ENCODE measurements at regions not wholly inside any gene's neighbourhood (a gene's known extent, or its start where the extent isn't known, plus 50 kb on each side); places are given as distances from the start of the nearest gene placed in this dataset.
"Not testable (repeated sequence)": the region's sequence is repeated elsewhere in the genome, so short reads cannot be mapped to it uniquely, and the experiment has no call there.

GRCh38 chr10:125605167-125605566 is 77.8 kb downstream of the TEX36 start:
- ATAC-seq (ENCODE audit: poor library complexity) (no peak), DNase-seq (no peak)
- intact Hi-C loops (cut with DNase I), result no loop called here

DNA sequence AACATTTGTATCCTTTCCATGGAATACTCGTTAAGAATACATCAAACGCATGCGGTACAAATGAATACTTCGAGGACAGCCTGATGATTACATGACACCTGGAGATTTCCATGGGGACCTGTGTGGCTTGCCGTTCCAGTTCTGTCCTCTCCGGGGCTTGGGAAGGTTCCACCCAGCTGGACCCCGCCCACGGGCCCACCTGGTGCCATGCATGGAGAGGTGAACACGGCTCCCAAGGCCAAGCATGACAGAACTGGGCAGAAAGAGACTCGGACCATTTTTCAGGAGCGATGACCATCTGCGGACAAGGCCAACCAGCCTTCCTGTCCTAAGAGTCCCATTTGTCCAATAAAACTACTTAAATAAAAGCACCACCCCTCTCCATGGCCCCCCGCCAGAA is 80.1 kb downstream of the TEX36 start:
- intact Hi-C loops (cut with DNase I), result no loop called here
- DNase-seq (no peak), ATAC-seq (ENCODE audit: poor library complexity) (no peak)

DNA sequence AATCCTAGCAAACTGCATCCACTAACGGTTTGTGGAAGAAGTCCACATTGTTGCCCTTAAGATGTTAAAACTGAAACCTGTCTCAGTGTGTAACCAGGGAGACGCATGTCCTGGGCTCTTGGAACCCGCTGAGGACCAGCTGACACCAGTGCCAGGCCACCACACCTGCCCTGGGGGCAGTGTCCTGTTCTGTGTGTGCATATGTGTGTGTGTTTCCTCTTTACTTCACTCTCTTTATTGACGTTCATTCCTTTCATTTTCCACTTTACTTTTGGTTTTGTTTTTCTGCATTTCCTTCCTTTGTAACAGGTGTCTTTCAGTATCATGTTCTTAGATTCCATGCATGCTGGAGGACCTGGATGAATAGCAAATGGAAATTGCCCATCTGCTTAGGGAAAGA is 83.8 kb downstream of the TEX36 start:
- intact Hi-C loops (cut with DNase I), result no loop called here
- no peak for DNase-seq
- no peak for ATAC-seq (ENCODE audit: poor library complexity)

DNA sequence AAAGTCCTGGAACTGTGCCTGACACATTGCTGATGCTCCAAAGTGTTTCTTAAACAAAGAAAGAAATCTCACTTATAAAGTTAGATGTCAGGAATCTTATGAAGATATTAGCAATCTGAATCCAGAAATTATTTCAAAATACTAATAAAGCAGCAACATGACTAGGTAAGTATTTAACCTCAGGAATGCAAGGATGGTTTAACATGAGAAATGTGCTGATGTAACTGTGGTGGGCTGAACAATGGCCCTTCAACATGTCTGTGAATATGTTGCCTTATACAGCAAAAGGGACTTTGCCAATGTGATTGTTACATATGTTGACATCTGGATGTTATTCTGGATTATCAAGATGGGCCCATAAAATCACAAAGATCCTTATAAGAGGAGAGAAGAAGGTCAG is 87.1 kb downstream of the TEX36 start:
- intact Hi-C loops (cut with DNase I), result no loop called here
- no peak for ATAC-seq (ENCODE audit: poor library complexity)
- no peak for DNase-seq

DNA sequence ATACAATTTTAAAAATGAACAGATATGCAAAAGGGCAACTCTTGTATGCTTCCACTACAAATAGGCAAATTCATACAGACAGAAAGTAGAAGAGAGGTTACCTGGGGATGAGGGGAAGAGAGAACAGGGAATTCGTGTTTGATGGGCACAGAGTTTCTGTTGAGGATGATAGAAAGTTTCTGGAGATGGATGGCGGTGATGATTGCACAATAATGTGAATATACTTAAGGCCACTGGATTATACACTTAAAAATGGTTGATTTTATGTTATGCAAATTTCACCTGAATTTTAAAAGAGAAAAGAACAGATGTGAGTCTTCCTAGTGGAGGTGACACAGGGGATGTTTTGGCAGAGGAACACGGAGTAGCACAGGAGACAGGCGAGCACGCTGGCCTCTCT is 89.3 kb downstream of the TEX36 start:
- ATAC-seq (ENCODE audit: poor library complexity) (no peak), DNase-seq (no peak)
- intact Hi-C loops (cut with DNase I), result no loop called here

DNA sequence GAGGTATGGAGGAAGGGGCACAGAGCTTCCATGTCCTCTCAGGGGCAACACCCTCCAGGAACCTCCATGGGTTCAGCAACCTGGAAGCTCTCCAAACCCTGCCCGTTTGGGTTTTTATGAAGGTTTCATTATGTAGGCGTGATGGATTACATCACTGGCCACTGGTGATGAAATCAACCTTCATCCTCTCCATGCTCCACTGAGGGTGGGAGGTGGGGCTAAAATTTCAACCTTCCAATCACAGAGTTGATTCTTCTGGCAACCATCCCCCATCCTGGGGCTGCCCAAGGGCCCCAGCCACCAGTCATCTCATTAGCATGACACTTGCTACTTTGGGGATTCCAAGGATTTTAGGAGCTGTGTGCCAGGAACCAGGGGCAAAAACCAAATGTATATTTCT is 90.1 kb downstream of the TEX36 start:
- DNase-seq (no peak), ATAC-seq (ENCODE audit: poor library complexity) (no peak)
- intact Hi-C loops (cut with DNase I), result no loop called here

GRCh38 chr10:125591886-125592285 is 91.1 kb downstream of the TEX36 start:
- DNase-seq, result no peak
- ATAC-seq (ENCODE audit: poor library complexity), result no peak
- intact Hi-C loops (cut with DNase I), result no loop called here

DNA sequence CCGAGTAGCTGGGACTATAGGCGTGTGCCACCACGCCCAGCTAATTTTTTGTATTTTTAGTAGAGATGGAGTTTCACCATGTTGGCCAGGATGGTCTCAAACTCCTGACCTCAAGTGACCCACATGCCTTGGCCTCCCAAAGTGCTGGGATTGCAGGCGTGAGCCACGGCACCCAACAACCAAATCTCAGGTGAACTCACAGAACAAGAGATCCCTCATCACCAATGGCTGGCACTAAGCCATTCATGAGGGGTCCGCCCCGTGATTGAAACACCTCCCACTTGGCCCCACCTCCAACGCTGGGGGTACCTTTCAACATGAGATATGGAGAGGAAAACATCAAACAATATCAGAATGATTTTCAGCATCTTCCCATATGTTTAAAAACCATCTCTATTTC is 94.2 kb downstream of the TEX36 start:
- intact Hi-C loops (cut with DNase I); ATAC-seq (ENCODE audit: poor library complexity); DNase-seq: not testable (repeated sequence)

DNA sequence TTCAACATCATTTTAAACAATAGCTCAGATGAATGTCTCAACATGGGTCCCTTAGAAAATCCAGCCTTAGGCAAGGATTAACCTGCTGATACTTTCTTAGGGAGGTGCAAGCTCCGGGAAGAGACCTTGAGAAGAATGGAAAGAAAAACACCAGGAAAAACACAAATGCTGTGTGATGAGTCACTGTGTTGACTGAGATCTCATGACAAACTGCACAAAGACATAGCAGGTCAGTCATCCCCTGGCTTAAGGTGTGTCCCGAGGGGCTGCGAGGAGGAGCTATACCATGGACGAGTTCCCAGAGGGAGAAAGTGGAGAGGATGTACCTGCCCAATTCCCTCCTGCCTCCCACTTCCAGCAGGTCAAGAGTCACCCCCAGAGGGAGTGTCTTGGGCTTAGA is 98.0 kb downstream of the TEX36 start:
- DNase-seq (no peak), ATAC-seq (ENCODE audit: poor library complexity) (no peak)
- intact Hi-C loops (cut with DNase I), result no loop called here

GRCh38 chr10:125578658-125579315 is 104.2 kb downstream of the TEX36 start:
- intact Hi-C loops (cut with DNase I), result no loop called here
- DNase-seq (no peak), ATAC-seq (ENCODE audit: poor library complexity) (no peak)

GRCh38 chr10:125575843-125576242 is 107.1 kb downstream of the TEX36 start:
- DNase-seq (no peak), ATAC-seq (ENCODE audit: poor library complexity) (no peak)
- intact Hi-C loops (cut with DNase I), result no loop called here

DNA sequence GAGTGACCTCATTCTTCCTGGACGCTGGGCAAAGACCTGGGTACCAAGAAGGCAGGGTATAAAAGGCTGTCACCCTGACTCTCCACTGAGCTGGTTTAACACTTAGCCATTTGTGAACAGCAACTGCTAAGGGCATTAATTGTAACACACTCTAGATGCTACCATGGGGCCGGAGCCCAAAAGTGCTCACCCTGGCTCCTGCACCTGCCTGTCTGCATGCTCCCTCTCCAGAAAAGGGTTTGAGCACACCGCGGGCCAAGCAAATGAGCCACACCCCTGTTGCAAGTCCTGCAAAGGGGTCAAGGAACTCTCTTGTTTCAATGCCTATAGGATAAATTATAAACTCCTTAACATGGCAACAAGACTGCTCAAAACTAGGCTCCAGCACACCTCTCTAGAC is 114.8 kb downstream of the TEX36 start:
- intact Hi-C loops (cut with DNase I), result no loop called here
- ATAC-seq (ENCODE audit: poor library complexity) (no peak), DNase-seq (no peak)

DNA sequence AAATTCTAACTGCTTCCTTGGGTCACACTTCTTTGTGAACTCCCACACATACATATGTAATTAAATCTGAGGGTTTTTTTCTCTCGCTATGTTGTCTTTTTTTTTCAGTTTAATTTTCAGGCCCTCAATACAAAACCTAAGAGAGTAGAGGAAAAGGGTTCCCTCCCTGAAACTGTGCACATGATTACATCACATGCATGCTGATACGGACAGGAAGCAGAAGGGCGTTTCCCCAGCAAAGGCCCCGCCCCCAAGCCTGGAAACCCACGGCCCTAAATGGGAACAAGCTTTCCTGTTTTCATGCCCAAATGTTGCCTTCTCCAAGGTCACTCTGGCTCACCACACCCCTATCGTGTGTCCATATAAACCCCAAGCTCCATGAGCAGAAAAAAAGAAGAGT is 115.4 kb downstream of the TEX36 start:
- intact Hi-C loops (cut with DNase I), result no loop called here
- DNase-seq, result no peak
- no peak for ATAC-seq (ENCODE audit: poor library complexity)

- intact Hi-C loops (cut with DNase I), result no loop called here
- ATAC-seq (ENCODE audit: poor library complexity), result no peak
- no peak for DNase-seq
Measured at GRCh38 chr10:125565046-125565445, 117.9 kb downstream of the TEX36 start.

- DNase-seq (no peak), ATAC-seq (ENCODE audit: poor library complexity) (no peak)
- intact Hi-C loops (cut with DNase I), result no loop called here
Measured at GRCh38 chr10:125564570-125564969, 118.4 kb downstream of the TEX36 start.

GRCh38 chr10:125562737-125563136 is 120.2 kb downstream of the TEX36 start:
- ATAC-seq (ENCODE audit: poor library complexity), result no peak
- no peak for DNase-seq
- intact Hi-C loops (cut with DNase I), result no loop called here

- no peak for ATAC-seq (ENCODE audit: poor library complexity)
- no peak for DNase-seq
- intact Hi-C loops (cut with DNase I), result no loop called here
Measured at GRCh38 chr10:125560947-125561346, 122.0 kb downstream of the TEX36 start.

- ATAC-seq (ENCODE audit: poor library complexity) (no peak), DNase-seq (no peak)
- intact Hi-C loops (cut with DNase I), result no loop called here
Measured at GRCh38 chr10:125559210-125559609, 123.8 kb downstream of the TEX36 start.

DNA sequence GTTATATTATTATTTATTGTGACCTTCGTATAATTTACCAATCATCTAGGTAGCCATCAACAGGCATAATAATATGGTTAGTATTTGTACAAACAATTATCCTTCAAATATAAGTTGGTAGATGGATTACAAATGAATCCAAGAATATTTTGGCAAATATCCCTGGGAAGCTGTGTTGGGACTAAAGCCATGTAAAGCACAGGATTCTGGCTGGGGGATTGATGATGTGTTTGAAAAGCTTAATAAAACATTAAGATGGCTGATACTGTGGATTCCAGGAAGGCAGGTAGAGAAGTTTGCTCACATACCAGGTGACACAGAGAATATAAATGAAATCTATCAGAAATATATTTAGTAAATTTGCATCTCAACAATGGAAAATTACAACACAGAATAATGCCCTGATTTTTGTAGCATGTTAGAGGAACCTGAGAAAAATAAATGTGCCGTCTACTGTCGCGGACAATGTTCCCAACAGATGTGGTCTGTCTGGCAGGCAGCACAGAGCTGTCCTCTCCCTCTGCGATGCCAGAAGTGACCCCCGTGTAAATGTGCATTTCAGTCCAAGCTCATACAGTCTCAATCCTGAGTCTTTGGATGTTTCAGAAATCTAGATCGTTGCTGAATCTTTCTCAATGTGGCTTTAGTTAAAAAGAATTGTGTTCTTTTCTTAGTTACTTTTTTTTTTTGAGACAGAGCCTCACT is 125.0 kb downstream of the TEX36 start:
- DNase-seq (no peak), ATAC-seq (ENCODE audit: poor library complexity) (no peak)
- intact Hi-C loops (cut with DNase I), result no loop called here

DNA sequence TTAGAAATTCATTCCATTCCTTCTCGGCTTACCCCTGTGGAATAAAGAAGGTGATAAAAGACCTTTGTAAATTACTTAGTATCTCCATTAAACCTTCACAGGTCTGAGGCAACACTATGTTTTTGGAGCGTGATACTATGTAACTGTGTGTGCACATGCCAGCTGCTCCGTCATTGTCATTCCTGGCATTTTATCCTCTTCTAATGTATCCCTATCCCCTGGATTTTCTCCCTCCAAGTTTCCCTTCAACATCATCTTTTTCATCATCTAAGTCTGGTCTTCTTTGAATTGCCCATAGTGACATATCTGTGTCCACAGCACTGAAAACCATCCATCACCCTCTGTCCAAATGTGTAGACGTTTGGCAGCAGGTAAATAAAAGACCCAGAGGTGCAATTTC is 125.7 kb downstream of the TEX36 start:
- intact Hi-C loops (cut with DNase I), result no loop called here
- DNase-seq (no peak), ATAC-seq (ENCODE audit: poor library complexity) (no peak)

DNA sequence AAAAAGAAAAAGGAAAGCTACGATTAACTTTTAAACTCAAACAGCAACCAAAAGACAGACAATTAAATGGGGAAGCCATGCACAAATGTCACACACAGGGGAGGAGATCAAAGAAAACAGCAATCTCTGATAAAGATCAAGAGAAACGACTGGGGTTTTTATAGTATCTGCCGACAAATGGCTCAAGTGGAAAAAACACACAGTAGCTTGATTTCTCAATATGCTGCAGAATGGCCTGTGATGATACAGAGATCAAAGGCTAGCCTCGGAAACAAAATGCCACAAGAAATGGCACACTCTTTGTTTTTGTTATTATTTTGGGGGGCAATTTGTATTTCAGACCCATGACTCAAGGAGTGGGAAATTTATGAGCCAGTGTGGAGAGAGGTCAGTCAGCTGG is 126.1 kb downstream of the TEX36 start:
- ATAC-seq (ENCODE audit: poor library complexity) (no peak), DNase-seq (no peak)
- intact Hi-C loops (cut with DNase I), result no loop called here
